C4-2B (cell line): ENCODE measurements at regions not wholly inside any gene's neighbourhood (a gene's known extent, or its start where the extent isn't known, plus 50 kb on each side); places are given as distances from the start of the nearest gene placed in this dataset.

Experiments
- ZFX ChIP-seq: fragments of 450-650 bp; IDR thresholded peaks from 2 replicates; pipeline ENCODE4 v1.6.1; 2017
- TF ChIP-seq, protein P1 (sequence below): fragments of 450-650 bp; conservative IDR thresholded peaks from 2 replicates; pipeline ENCODE4 v1.5.1; 2017; ENCODE audit warnings: mild to moderate bottlenecking

DNA sequence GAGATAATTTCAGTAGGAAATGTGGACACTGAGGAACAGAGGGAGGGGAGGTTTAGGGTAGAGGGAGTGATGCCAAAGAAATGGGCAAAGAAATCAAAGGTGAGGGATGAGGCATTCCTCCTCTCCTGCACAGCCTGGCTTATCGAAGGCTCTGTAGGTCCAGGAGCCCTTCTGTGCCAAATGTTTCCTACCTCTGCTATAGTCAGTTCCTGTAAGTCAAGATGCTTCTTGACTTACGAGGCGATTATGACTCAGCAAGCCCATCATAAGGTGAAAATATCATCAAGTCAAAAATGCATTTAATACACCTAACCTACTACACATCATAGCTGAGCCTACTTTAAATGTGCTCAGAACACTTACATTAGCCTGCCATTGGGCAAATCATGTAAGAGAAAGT lies 60.0 kb upstream of the ARHGAP24 start:
- TF ChIP-seq, protein P1, sequence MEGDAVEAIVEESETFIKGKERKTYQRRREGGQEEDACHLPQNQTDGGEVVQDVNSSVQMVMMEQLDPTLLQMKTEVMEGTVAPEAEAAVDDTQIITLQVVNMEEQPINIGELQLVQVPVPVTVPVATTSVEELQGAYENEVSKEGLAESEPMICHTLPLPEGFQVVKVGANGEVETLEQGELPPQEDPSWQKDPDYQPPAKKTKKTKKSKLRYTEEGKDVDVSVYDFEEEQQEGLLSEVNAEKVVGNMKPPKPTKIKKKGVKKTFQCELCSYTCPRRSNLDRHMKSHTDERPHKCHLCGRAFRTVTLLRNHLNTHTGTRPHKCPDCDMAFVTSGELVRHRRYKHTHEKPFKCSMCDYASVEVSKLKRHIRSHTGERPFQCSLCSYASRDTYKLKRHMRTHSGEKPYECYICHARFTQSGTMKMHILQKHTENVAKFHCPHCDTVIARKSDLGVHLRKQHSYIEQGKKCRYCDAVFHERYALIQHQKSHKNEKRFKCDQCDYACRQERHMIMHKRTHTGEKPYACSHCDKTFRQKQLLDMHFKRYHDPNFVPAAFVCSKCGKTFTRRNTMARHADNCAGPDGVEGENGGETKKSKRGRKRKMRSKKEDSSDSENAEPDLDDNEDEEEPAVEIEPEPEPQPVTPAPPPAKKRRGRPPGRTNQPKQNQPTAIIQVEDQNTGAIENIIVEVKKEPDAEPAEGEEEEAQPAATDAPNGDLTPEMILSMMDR: no peak
- no peak for TF ChIP-seq ZFX
